Panc1 (cell line): ENCODE measurements at regions not wholly inside any gene's neighbourhood (a gene's known extent, or its start where the extent isn't known, plus 50 kb on each side); places are given as distances from the start of the nearest gene placed in this dataset.

Experiments used
- ATAC-seq: fragments of 200-7000 bp; cut with Tn5 transposase; 2 replicates; pipeline ENCODE4 v1.9.1; 2020; ENCODE audit warnings: mild to moderate bottlenecking, moderate library complexity
- BruUV-seq: library from RNA; stranded (reverse); fragments of 400-500 nt; replicated peaks from 2 replicates; lab custom pipeline; 2021; lab: Mats Ljungman, UMichigan
- CTCF ChIA-PET: fragments of 300-600 bp; sonication (Branson Sonifier 250); formaldehyde crosslinking; loops from one replicate; lab custom pipeline; 2022; ENCODE audit warnings: antibody characterized with exemption; lab: Charles Lee
- POLR2A ChIA-PET: fragments of 300-600 bp; sonication (Branson Sonifier 250); formaldehyde crosslinking; loops from one replicate; lab custom pipeline; 2022; ENCODE audit warnings: antibody characterized with exemption; lab: Charles Lee
- DNase-seq: peaks from one replicate; pipeline ENCODE4 v3.0.0-alpha.2; 2010; ENCODE audit warnings: low read depth, low spot score
- H3K27ac ChIP-seq: 2 replicates; pipeline ENCODE4 v1.5.1; 2011; ENCODE audit warnings: mild to moderate bottlenecking, low read length, inconsistent platforms
- H3K27me3 ChIP-seq: fragments of 200-500 bp; sonication (Bioruptor generic); 2 replicates; pipeline ENCODE4 v1.6.0; 2014; ENCODE audit warnings: low read length, inconsistent platforms; ENCODE audit not compliant: control insufficient read depth, insufficient read depth
- H3K36me3 ChIP-seq: fragments of 200-500 bp; sonication (Bioruptor generic); 2 replicates; pipeline ENCODE4 v1.5.1; 2014; ENCODE audit warnings: inconsistent platforms, mild to moderate bottlenecking, low read length, moderate library complexity; ENCODE audit not compliant: control insufficient read depth, insufficient read depth
- H3K4me1 ChIP-seq: 2 replicates; pipeline ENCODE4 v1.5.1; 2011; ENCODE audit warnings: inconsistent platforms, mild to moderate bottlenecking, low read length, moderate library complexity; ENCODE audit not compliant: control insufficient read depth, insufficient read depth
- H3K4me3 ChIP-seq, 2 experiments: 2 replicates each; pipeline ENCODE4 v1.5.1; 2011 to 2012; ENCODE audit warnings: low read depth in 2 of 2, low read length in 2 of 2, mild to moderate bottlenecking in 2 of 2, inconsistent platforms in 1 of 2, moderate library complexity in 1 of 2
- H3K9me3 ChIP-seq: fragments of 200-500 bp; sonication (Bioruptor generic); 2 replicates; pipeline ENCODE4 v1.5.1; 2014; ENCODE audit warnings: low read depth, mild to moderate bottlenecking, inconsistent platforms, low read length, moderate library complexity; ENCODE audit not compliant: control insufficient read depth, insufficient read depth
- POLR2AphosphoS5 ChIP-seq: IDR thresholded peaks from 2 replicates; pipeline ENCODE4 v1.6.1; 2012; ENCODE audit warnings: mild to moderate bottlenecking, low read depth, low read length, moderate library complexity
- SIN3A ChIP-seq: IDR thresholded peaks from 2 replicates; pipeline ENCODE4 v1.6.1; 2012; ENCODE audit warnings: low read depth, mild to moderate bottlenecking, low read length, moderate library complexity, borderline replicate concordance; ENCODE audit not compliant: insufficient read depth
- TCF7L2 ChIP-seq: IDR thresholded peaks from 2 replicates; pipeline ENCODE4 v1.6.1; 2011; ENCODE audit warnings: mild to moderate bottlenecking, low read depth, low read length, inconsistent platforms
- in situ Hi-C: cut with HindIII; loops from 2 replicates; pipeline ENCODE4 v1.10.0; 2016; ENCODE audit warnings: low sequenced_read_pairs, low pct_unique_long_range_greater_than_20kb
- intact Hi-C: fragments of 100-400 bp; cut with micrococcal nuclease; formaldehyde crosslinking; loops from one replicate; pipeline ENCODE4 v1.10.0; 2022; ENCODE audit not compliant: unreplicated experiment
- TF ChIP-seq, protein P1 (sequence below), 2 experiments: IDR thresholded peaks; 2 replicates each; pipeline ENCODE4 v1.6.1; 2011 to 2012; ENCODE audit warnings: low read depth in 2 of 2, control low read depth in 1 of 2, low read length in 1 of 2, mild to moderate bottlenecking in 1 of 2, moderate library complexity in 1 of 2; ENCODE audit not compliant: insufficient read depth in 1 of 2
- TF ChIP-seq, protein P2 (sequence below): fragments of 450-650 bp; IDR thresholded peaks from 2 replicates; pipeline ENCODE4 v1.5.1; 2017; ENCODE audit warnings: mild to moderate bottlenecking

DNA sequence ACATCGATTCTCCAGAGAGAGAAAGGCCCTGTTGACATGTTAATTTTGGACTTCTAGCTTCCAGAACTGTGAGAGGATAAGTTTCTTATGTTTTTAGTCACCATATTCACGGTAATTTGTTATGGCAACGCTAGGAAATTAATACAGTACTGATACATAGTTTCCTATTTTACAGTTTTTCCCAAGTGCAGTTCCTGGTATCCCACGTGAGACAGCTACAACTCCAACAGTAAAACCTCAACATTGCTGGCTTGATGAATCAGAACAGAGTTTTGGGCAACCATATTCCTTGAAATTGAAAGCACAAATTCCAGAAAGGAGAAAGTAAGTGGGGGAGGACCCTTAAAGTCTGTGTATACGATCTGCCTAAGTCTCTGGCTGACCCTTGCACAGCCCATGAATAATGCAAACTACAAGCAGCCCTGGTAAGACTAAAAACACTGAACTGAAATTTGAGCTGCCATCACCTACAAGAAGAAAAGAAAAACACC, 505.1 kb upstream of the NRSN1 start:
- Histone ChIP-seq H3K36me3 (no peaks in the 10 kb centered on the region), H3K9me3 (no peaks in the 10 kb centered on the region), H3K4me3 (no peak overlapping the region), H3K27me3 (no peaks in the 10 kb centered on the region), H3K4me1 (no peaks in the 10 kb centered on the region), H3K27ac (no peak overlapping the region)
- intact Hi-C loops (no loop called here), in situ Hi-C loops (no loop called here)
- DNase-seq (no peak), ATAC-seq (no peak)
- POLR2A ChIA-PET: interaction anchor here (0.6 kb wide), 1 partner anchor 17 kb away, joined by 3 read pairs; no protein-coding TSS in a partner anchor
- BruUV-seq: no TSS peak
- TF ChIP-seq, protein P1, sequence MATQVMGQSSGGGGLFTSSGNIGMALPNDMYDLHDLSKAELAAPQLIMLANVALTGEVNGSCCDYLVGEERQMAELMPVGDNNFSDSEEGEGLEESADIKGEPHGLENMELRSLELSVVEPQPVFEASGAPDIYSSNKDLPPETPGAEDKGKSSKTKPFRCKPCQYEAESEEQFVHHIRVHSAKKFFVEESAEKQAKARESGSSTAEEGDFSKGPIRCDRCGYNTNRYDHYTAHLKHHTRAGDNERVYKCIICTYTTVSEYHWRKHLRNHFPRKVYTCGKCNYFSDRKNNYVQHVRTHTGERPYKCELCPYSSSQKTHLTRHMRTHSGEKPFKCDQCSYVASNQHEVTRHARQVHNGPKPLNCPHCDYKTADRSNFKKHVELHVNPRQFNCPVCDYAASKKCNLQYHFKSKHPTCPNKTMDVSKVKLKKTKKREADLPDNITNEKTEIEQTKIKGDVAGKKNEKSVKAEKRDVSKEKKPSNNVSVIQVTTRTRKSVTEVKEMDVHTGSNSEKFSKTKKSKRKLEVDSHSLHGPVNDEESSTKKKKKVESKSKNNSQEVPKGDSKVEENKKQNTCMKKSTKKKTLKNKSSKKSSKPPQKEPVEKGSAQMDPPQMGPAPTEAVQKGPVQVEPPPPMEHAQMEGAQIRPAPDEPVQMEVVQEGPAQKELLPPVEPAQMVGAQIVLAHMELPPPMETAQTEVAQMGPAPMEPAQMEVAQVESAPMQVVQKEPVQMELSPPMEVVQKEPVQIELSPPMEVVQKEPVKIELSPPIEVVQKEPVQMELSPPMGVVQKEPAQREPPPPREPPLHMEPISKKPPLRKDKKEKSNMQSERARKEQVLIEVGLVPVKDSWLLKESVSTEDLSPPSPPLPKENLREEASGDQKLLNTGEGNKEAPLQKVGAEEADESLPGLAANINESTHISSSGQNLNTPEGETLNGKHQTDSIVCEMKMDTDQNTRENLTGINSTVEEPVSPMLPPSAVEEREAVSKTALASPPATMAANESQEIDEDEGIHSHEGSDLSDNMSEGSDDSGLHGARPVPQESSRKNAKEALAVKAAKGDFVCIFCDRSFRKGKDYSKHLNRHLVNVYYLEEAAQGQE (IDR thresholded peaks at IDR 0.05; ENCODE audit: insufficient read depth in 1 of 2, low read depth in 2 of 2, low read length in 1 of 2): no peak
- no peak for TF ChIP-seq POLR2AphosphoS5
- TF ChIP-seq SIN3A: no peak
- no peak for TF ChIP-seq TCF7L2
- TF ChIP-seq, protein P2, sequence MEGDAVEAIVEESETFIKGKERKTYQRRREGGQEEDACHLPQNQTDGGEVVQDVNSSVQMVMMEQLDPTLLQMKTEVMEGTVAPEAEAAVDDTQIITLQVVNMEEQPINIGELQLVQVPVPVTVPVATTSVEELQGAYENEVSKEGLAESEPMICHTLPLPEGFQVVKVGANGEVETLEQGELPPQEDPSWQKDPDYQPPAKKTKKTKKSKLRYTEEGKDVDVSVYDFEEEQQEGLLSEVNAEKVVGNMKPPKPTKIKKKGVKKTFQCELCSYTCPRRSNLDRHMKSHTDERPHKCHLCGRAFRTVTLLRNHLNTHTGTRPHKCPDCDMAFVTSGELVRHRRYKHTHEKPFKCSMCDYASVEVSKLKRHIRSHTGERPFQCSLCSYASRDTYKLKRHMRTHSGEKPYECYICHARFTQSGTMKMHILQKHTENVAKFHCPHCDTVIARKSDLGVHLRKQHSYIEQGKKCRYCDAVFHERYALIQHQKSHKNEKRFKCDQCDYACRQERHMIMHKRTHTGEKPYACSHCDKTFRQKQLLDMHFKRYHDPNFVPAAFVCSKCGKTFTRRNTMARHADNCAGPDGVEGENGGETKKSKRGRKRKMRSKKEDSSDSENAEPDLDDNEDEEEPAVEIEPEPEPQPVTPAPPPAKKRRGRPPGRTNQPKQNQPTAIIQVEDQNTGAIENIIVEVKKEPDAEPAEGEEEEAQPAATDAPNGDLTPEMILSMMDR: no peak
- CTCF ChIA-PET: interaction anchor here (0.7 kb wide), 1 partner anchor 439 kb away, joined by 3 read pairs; no protein-coding TSS in a partner anchor

DNA sequence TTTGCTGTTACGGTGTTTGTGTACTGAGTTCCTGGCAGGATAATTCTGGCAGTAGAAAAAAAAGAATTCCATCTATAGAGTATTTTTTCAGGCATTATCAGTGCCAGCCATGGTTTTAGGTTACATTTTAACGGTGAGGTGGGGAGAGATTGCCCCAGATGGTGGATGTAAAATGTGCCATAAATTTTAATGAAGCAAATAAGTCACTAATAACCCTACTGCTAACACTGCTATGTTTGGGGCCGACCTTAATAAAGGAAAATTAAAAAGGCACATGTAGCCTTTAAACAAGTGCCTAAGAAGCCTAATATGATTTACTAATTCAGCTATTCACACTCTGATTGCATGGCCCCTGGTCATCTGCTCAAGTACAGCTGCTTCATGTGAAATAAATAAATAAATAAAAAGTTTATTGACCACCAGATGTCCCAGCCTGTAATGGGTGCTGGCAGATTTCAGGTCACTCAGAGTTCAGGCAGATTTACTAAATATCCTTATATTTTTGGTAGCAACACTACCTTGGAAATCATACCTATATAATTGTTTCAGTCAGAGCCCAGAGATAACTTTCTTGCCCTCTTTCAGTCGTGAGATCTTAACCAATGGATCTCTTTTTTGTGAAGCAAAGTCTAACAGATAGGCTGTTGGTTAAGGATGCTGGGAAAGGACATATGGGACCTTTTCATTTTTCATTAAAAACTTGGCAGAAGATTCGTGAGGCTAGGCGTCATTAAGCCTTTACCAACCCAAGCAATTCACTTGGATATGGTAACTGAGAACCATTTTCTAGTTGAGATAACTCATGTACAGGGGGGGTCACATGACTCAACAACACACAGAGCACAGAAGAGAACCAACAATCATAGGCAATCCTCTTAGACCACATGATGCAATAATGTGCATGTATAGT, 495.0 kb upstream of the NRSN1 start:
- no TSS peak for BruUV-seq
- ChIA-PET CTCF (no interaction called here), POLR2A (no interaction called here)
- Histone ChIP-seq H3K9me3 (no peaks in the 10 kb centered on the region), H3K36me3 (no peaks in the 10 kb centered on the region), H3K27ac (no peak overlapping the region), H3K4me3 (no peak overlapping the region), H3K27me3 (no peaks in the 10 kb centered on the region), H3K4me1 (no peaks in the 10 kb centered on the region)
- intact Hi-C loops: no loop called here
- no peak for DNase-seq
- in situ Hi-C loops: no loop called here
- no peak for ATAC-seq
- TF ChIP-seq TCF7L2 (no peak), SIN3A (no peak), POLR2AphosphoS5 (no peak)
- TF ChIP-seq, protein P1 (IDR thresholded peaks at IDR 0.05; ENCODE audit: insufficient read depth in 1 of 2, low read depth in 2 of 2, low read length in 1 of 2): no peak
- TF ChIP-seq, protein P2: no peak
